HG02642 (cell line): ENCODE measurements at regions not wholly inside any gene's neighbourhood (a gene's known extent, or its start where the extent isn't known, plus 50 kb on each side); places are given as distances from the start of the nearest gene placed in this dataset.
"Not testable (repeated sequence)": the region's sequence is repeated elsewhere in the genome, so short reads cannot be mapped to it uniquely, and the experiment has no call there.

Experiments
- ATAC-seq: cut with Tn5 transposase; IDR thresholded peaks from one replicate; pipeline ENCODE4 v1.9.1; 2021; ENCODE audit warnings: mild to moderate bottlenecking; ENCODE audit not compliant: unreplicated experiment, poor library complexity

DNA sequence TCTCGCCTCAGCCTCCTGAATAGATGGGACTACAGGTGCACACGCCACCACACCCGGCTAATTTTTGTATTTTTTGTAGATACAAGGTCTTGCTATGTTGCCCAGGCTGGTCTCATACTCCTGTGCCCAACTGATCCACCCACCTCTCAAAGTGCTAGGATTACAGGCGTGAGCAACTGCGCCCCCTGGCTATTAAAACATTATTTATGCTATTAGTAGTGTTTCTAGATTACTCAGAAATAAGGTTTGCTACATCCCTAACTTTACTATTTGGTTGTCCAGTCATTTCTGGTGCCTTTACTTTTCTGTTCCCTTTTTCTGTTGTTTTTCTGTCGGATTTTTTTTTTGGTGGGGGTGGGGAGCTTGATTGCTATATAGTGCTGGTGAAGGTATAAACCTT is 393.6 kb upstream of the TPM1 start:
- ATAC-seq: no peak

DNA sequence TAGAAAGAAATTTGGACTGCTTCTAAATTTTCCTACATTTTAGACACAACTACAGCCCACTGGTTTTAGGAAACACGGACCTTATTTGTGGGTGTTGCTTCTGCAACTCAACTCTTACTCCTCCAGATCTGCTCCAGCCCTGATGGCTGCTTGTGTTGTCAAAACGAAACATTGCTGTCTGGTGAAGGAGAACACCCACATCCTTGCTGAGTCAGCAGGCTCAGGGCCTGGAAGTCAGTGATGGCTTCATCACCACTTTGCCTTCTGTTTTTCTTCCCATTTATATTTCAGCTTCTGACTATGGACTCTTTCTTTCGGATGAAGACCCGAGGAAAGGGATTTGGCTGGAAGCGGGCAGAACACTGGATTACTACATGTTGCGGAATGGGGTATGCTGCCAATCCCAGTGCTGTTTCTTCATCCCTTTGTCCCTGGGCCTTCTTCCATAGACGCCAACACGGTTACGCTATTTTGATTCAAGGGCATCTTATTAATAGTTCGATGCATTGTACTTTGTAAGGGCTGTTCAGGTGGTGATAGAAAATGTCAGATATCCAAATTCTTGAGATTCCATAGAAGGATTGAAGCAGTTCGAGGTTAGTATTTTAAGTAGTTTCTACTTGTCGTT is 392.6 kb upstream of the TPM1 start:
- peak; percentile 66 for ATAC-seq

GRCh38 chr15:62653122-62653521 is 389.4 kb upstream of the TPM1 start:
- no peak for ATAC-seq

DNA sequence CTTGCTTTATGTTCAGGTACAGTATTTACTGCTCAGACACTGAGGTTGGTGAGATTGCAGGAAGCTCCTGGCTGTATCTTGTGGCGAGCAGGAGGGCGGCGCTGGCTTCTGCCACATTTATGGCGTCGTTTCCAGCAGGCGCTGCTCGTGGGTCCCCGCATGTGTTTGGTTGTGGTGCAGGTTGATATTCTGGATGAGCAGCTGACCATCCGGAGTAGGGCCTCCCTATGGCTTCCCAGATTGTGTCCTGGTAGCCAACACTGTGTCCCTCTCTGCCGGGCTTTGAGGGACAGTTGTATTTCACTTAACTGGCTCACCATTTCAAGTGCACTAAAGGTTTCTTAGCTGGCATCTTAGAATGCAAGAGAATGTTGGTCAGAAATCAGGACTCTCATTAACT is 386.5 kb upstream of the TPM1 start:
- ATAC-seq: no peak

DNA sequence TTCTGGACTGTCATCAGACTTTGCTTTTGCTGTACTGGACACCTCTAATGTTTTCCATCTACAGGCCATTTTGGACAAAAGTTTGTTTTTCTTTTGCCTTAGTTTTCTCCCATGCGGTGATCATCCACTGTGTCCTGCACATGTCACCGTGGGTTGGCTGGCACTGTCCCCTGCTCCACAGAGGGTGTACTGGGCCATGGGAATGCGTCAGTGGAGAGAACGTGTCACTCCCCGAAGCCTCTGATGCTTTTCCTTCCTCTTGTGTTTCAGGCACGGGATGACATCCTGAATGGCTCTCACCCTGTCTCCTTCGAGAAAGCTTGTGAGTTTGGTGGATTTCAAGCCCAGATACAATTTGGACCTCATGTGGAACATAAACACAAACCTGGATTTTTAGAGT is 385.0 kb upstream of the TPM1 start:
- not testable (repeated sequence) for ATAC-seq

GRCh38 chr15:62658498-62658897 is 384.0 kb upstream of the TPM1 start:
- no peak for ATAC-seq

DNA sequence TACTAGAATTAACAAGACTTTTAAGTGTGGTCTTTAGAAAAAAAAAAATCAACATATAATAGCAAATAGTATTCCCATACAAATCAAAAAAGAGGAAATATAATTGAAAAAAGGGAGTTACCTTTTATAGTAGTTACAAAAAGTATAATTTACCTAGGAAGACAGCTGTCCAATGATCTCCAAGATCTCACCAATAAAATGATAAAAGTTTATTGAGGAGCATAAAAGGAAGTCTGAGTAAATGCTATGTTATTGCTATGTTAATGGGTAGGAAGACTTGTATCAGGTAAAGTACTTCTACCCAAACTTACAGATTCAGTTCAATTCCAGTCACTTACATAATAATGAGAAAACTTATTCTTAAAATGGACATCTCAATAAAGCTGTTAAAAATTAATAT is 379.0 kb upstream of the TPM1 start:
- no peak for ATAC-seq

- no peak for ATAC-seq
These were observed 377.1 kb upstream of the TPM1 start for GRCh38 chr15:62665449-62665848.

- ATAC-seq: no peak
These were observed 376.5 kb upstream of the TPM1 start for GRCh38 chr15:62666046-62666445.

DNA sequence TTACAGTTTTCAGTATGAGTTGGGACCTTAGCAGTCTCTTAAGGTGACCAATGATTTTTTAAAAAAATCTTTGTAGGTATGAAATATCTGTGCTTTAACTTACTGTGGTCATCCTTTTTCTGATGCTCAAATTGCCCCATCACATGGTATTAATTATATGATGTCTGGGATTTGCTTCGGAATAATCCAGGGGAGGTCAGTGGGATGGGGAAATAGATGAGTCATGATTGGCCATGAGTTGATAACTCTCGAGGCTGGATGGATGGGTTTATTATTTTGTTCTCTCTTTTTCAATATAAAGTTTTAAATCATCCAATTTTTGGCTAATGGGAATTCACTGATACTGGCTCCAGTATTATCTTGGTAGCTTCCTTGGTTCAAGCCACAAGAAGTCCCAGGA is 370.3 kb upstream of the TPM1 start:
- ATAC-seq: no peak

- ATAC-seq: no peak
These were observed 365.7 kb upstream of the TPM1 start for GRCh38 chr15:62676891-62677290.

GRCh38 chr15:62681939-62682896 is 360.3 kb upstream of the TPM1 start:
- ATAC-seq: no peak

DNA sequence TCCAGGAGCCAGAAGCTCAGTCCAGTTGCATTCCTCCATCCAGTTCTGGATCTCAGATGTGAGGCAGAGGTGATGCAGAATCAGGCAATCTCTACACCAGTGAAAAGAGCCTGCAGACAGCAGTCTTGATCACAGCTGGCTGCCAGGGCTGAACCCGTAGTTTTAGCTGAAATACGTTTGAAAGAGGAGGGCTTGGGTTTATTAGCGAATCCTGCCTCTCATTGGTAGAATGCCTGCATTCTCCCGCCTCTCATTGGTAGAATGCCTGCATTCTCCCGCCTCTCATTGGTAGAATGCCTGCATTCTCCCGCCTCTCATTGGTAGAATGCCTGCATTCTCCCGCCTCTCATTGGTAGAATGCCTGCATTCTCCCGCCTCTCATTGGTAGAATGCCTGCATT is 359.4 kb upstream of the TPM1 start:
- not testable (repeated sequence) for ATAC-seq

- no peak for ATAC-seq
These were observed 358.3 kb upstream of the TPM1 start for GRCh38 chr15:62684123-62684808.

DNA sequence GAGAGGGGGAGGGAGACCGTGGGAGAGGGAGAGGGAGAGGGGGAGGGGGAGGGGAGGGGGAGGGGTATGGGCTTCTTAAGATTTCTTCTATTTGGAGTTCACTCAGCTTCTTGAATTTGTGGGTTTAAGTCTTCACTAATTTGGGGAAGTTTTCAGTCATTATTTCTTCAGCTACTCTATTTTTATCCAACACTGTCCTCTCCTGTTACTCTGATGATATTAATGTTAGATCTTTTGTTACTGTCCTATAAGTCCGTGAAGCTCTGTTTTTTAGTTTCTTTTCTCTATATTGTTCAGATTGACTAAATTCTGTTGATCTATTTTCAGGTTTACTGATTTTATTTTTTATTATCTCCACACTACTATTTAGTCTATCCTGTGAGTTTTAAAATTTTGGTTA is 351.5 kb upstream of the TPM1 start:
- no peak for ATAC-seq

GRCh38 chr15:62697636-62698035 is 344.9 kb upstream of the TPM1 start:
- ATAC-seq: no peak

DNA sequence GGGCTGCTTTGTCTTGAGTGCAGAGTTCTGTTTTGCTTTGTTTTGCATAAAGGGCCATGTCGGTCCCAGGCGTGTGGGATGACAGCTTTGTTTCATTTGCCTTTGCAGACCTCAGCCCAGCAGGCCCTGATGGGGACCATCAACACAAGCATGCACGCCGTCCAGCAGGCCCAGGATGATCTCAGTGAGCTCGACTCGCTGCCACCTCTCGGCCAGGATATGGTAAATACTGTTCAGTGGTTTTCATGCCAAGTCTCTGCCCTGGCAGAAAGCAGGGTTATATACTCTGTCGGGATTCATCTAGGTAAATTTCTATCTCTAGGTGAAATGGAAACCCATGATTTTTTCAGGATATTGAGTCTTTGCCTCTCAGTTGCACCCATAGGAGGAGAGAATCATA is 343.9 kb upstream of the TPM1 start:
- no peak for ATAC-seq

DNA sequence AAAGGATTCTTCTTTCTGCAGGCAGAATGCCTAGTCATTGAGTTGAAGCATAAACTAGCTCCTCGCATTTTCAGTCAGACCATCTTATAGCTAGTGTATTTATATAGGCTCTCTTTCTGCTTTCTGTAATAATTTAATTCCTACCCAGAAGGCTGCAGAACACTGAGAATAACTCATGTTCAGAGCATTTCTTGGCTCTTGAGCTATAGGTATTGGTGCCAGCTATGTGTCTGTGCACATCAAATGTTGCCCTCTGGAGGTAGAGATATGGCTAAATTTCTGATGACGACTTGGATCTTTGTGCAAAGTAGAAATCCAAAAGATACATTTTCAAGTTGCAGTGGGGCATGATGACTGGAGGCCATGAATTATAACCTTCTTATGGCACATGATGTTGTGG is 336.2 kb upstream of the TPM1 start:
- ATAC-seq: no peak

GRCh38 chr15:62708470-62708869 is 334.1 kb upstream of the TPM1 start:
- no peak for ATAC-seq

GRCh38 chr15:62709261-62709660 is 333.3 kb upstream of the TPM1 start:
- no peak for ATAC-seq
